ENCODE measurements at regions not wholly inside any gene's neighbourhood (a gene's known extent, or its start where the extent isn't known, plus 50 kb on each side); places are given as distances from the start of the nearest gene placed in this dataset.

GRCh38 chr21:16072737-16073136 lies 343.0 kb downstream of the USP25 start:
- no peak for TF ChIP-seq CTCF (conservative IDR thresholded peaks at IDR 0.05)
- no peak for TF ChIP-seq ZFX (IDR thresholded peaks at IDR 0.05)

All from C4-2B (cell line).